SK-N-SH (cell line): ENCODE measurements at regions not wholly inside any gene's neighbourhood (a gene's known extent, or its start where the extent isn't known, plus 50 kb on each side); places are given as distances from the start of the nearest gene placed in this dataset.

Source experiments
- CTCF ChIA-PET: fragments of 300-600, 350-600 bp; formaldehyde crosslinking; extraction: SDS; loops from one replicate; lab custom pipeline; 2021; lab: Yijun Ruan, JAX
- POLR2A ChIA-PET: fragments of 350-600 bp; sonication (Branson Sonifier 250); formaldehyde crosslinking; extraction: SDS; loops from one replicate; lab custom pipeline; 2020; ENCODE audit warnings: antibody characterized with exemption, inconsistent platforms; lab: Yijun Ruan, JAX
- DNase-seq: peaks from one replicate; pipeline ENCODE4 v3.0.0; 2012
- H2AFZ ChIP-seq: fragments of 200-600 bp; sonication (generic); 2 replicates; pipeline ENCODE4 v1.8.1; 2016; ENCODE audit warnings: antibody characterized with exemption, mild to moderate bottlenecking, low read depth
- H3F3A ChIP-seq: fragments of 200-600 bp; sonication (generic); replicated peaks from 2 replicates; pipeline ENCODE3; 2016; ENCODE audit warnings: antibody characterized with exemption, mild to moderate bottlenecking; ENCODE audit not compliant: insufficient read depth
- H3K27ac ChIP-seq, 2 experiments: fragments of 200-500 bp in 1 of 2; fragments of 200-600 bp in 1 of 2; sonication (Bioruptor generic) in 1 of 2; sonication (generic), shearing (Covaris generic) in 1 of 2; 2 replicates each; pipeline versions ENCODE4 v1.5.1 to v1.6.1; 2014 to 2016; ENCODE audit warnings: low read depth in 2 of 2, inconsistent platforms in 1 of 2, low read length in 1 of 2, mild to moderate bottlenecking in 1 of 2, mixed read lengths in 1 of 2
- H3K27me3 ChIP-seq: fragments of 200-600 bp; sonication (generic), shearing (Covaris generic); 2 replicates; pipeline ENCODE4 v1.6.1; 2016; ENCODE audit warnings: mixed run types; ENCODE audit not compliant: insufficient read depth
- H3K36me3 ChIP-seq, 2 experiments: fragments of 200-500 bp in 1 of 2; fragments of 200-600 bp in 1 of 2; sonication (Bioruptor generic) in 1 of 2; sonication (generic) in 1 of 2; replicated peaks in 1 of 2; 2 replicates each; pipeline versions ENCODE3 to v1.5.1; 2014 to 2016; ENCODE audit warnings: low read length in 1 of 2, mild to moderate bottlenecking in 1 of 2; ENCODE audit not compliant: insufficient read depth in 2 of 2, control insufficient read depth in 1 of 2
- H3K4me1 ChIP-seq, 2 experiments: fragments of 200-500 bp in 1 of 2; fragments of 200-600 bp in 1 of 2; sonication (Bioruptor generic) in 1 of 2; sonication (generic), shearing (Covaris generic) in 1 of 2; 2 replicates each; pipeline versions ENCODE4 v1.5.1 to v1.6.1; 2014 to 2016; ENCODE audit warnings: low read depth in 1 of 2, low read length in 1 of 2, mixed run types in 1 of 2; ENCODE audit not compliant: insufficient read depth in 2 of 2, control insufficient read depth in 1 of 2
- H3K4me2 ChIP-seq: fragments of 200-600 bp; sonication (generic), shearing (Covaris generic); 2 replicates; pipeline ENCODE4 v1.6.1; 2017; ENCODE audit warnings: mixed run types
- H3K4me3 ChIP-seq, 2 experiments: fragments of 200-500 bp in 1 of 2; fragments of 200-600 bp in 1 of 2; sonication (Bioruptor generic) in 1 of 2; sonication (generic), shearing (Covaris generic) in 1 of 2; 2 replicates each; pipeline versions ENCODE4 v1.5.1 to v1.8.1; 2014 to 2016; ENCODE audit warnings: low read depth in 2 of 2, inconsistent platforms in 1 of 2, low read length in 1 of 2, mild to moderate bottlenecking in 1 of 2, mixed read lengths in 1 of 2, moderate library complexity in 1 of 2
- H3K79me2 ChIP-seq: fragments of 200-600 bp; sonication (generic); 2 replicates; pipeline ENCODE4 v1.8.1; 2017; ENCODE audit warnings: mild to moderate bottlenecking; ENCODE audit not compliant: insufficient read depth
- H3K9ac ChIP-seq: fragments of 200-600 bp; sonication (generic); 2 replicates; pipeline ENCODE4 v1.6.1; 2017; ENCODE audit warnings: mixed run types
- H3K9me2 ChIP-seq: fragments of 200-600 bp; sonication (generic); 2 replicates; pipeline ENCODE4 v1.6.1; 2017; ENCODE audit warnings: mixed run types
- H3K9me3 ChIP-seq: fragments of 200-600 bp; sonication (generic); 2 replicates; pipeline ENCODE4 v1.6.1; 2017; ENCODE audit warnings: mixed run types, mild to moderate bottlenecking, moderate library complexity
- H4K20me1 ChIP-seq: fragments of 200-600 bp; sonication (generic); 2 replicates; pipeline ENCODE4 v1.6.1; 2017; ENCODE audit warnings: mild to moderate bottlenecking, mixed run types; ENCODE audit not compliant: insufficient read depth
- ELF1 ChIP-seq: IDR thresholded peaks from 2 replicates; pipeline ENCODE4 v1.4.0; 2012
- EP300 ChIP-seq, 2 experiments: IDR thresholded peaks; 2 replicates each; pipeline versions ENCODE4 v1.4.0 to v1.6.1; 2012; ENCODE audit warnings: borderline replicate concordance in 1 of 2, low read depth in 1 of 2, low read length in 1 of 2
- GABPA ChIP-seq: IDR thresholded peaks from 2 replicates; pipeline ENCODE4 v1.4.0; 2012; ENCODE audit warnings: low read depth, mild to moderate bottlenecking
- JUND ChIP-seq: IDR thresholded peaks from 2 replicates; pipeline ENCODE4 v1.4.0; 2012
- MAX ChIP-seq: IDR thresholded peaks from 2 replicates; pipeline ENCODE4 v1.4.0; 2012; ENCODE audit warnings: low read depth
- MEF2A ChIP-seq: IDR thresholded peaks from 2 replicates; pipeline ENCODE4 v1.4.0; 2012; ENCODE audit warnings: low read depth, borderline replicate concordance
- POLR2AphosphoS5 ChIP-seq: IDR thresholded peaks from 2 replicates; pipeline ENCODE4 v1.6.1; 2012; ENCODE audit warnings: low read depth, low read length
- RAD21 ChIP-seq: IDR thresholded peaks from 2 replicates; pipeline ENCODE4 v1.6.1; 2012; ENCODE audit warnings: mild to moderate bottlenecking, low read length
- RFX5 ChIP-seq: IDR thresholded peaks from 2 replicates; pipeline ENCODE4 v1.6.1; 2012; ENCODE audit warnings: mild to moderate bottlenecking, improper control_type of control experiment, low read length
- TAF1 ChIP-seq: IDR thresholded peaks from 2 replicates; pipeline ENCODE4 v1.6.1; 2012; ENCODE audit warnings: low read depth, mild to moderate bottlenecking, low read length, moderate library complexity, borderline replicate concordance
- TCF12 ChIP-seq: IDR thresholded peaks from 2 replicates; pipeline ENCODE4 v1.4.0; 2012
- TEAD4 ChIP-seq: IDR thresholded peaks from 2 replicates; pipeline ENCODE4 v1.4.0; 2012; ENCODE audit warnings: mild to moderate bottlenecking, borderline replicate concordance; ENCODE audit not compliant: insufficient read depth
- YY1 ChIP-seq: IDR thresholded peaks from 2 replicates; pipeline ENCODE4 v1.4.0; 2012; ENCODE audit warnings: low read depth, mild to moderate bottlenecking
- WGBS: methylation state at CpG from one replicate; pipeline ENCODE4 v1.1.6; 2017; ENCODE audit warnings: low lambda C conversion rate; 5-methylcytosine and 5-hydroxymethylcytosine counted together
- TF ChIP-seq, protein P1 (sequence below): fragments of 150-350 bp; IDR thresholded peaks from 2 replicates; pipeline ENCODE4 v1.6.1; 2016; ENCODE audit warnings: mild to moderate bottlenecking, low read depth, low read length
- TF ChIP-seq, protein P2 (sequence below): fragments of 150-350 bp; IDR thresholded peaks from 2 replicates; pipeline ENCODE4 v1.6.1; 2017; ENCODE audit warnings: antibody characterized with exemption, low read length, low read depth, borderline replicate concordance

- TF ChIP-seq MAX = no peak
- no peak for TF ChIP-seq TAF1
- no peak for TF ChIP-seq GABPA
- TF ChIP-seq, protein P1, sequence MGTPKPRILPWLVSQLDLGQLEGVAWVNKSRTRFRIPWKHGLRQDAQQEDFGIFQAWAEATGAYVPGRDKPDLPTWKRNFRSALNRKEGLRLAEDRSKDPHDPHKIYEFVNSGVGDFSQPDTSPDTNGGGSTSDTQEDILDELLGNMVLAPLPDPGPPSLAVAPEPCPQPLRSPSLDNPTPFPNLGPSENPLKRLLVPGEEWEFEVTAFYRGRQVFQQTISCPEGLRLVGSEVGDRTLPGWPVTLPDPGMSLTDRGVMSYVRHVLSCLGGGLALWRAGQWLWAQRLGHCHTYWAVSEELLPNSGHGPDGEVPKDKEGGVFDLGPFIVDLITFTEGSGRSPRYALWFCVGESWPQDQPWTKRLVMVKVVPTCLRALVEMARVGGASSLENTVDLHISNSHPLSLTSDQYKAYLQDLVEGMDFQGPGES = no peak
- no peak for TF ChIP-seq EP300 (IDR thresholded peaks at IDR 0.05; ENCODE audit: borderline replicate concordance in 1 of 2, low read depth in 1 of 2, low read length in 1 of 2)
- no peak for TF ChIP-seq JUND
- TF ChIP-seq RFX5 = no peak
- TF ChIP-seq TCF12 = no peak
- no peak for TF ChIP-seq ELF1
- TF ChIP-seq POLR2AphosphoS5 = no peak
- TF ChIP-seq, protein P2, sequence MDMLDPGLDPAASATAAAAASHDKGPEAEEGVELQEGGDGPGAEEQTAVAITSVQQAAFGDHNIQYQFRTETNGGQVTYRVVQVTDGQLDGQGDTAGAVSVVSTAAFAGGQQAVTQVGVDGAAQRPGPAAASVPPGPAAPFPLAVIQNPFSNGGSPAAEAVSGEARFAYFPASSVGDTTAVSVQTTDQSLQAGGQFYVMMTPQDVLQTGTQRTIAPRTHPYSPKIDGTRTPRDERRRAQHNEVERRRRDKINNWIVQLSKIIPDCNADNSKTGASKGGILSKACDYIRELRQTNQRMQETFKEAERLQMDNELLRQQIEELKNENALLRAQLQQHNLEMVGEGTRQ = no peak
- TF ChIP-seq TEAD4 = no peak
- TF ChIP-seq MEF2A = no peak
- TF ChIP-seq, all 33 proteins: peak for 0
Observed at GRCh38 chr4:165720411-165721082, 152.5 kb upstream of the TLL1 start (continued).

DNA sequence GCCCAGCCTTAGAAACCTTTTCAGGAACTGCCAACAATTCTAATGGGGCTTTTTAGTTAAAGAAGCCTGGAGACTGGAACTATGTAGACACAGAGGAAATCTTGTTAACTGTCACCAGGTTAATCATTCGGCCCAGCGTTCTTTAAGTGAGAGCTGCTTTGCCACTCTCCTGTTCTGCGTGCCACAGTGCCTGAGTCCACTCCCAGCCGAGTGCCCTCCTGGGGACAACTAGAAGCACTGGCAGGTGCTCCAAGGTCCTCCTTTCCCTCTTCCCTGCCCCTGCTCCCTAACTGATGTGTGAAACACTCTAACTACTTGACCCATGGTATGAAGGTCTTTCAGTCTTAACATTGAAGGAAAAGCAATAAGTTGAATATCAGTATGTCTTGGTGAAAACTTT is 151.2 kb upstream of the TLL1 start:
- H3K4me1 ChIP-seq = no peaks in the 10 kb centered on the region
- CTCF ChIA-PET = no interaction called here
- H3F3A ChIP-seq = no peaks in the 10 kb centered on the region
- TF ChIP-seq TEAD4 = no peak
- TF ChIP-seq MEF2A = no peak
- TF ChIP-seq JUND = no peak
- TF ChIP-seq, protein P2 = no peak
- TF ChIP-seq GABPA = no peak
- no peak for TF ChIP-seq RAD21
- TF ChIP-seq YY1 = no peak
- H3K79me2 ChIP-seq = no peaks in the 10 kb centered on the region
- no peaks in the 10 kb centered on the region for H3K27me3 ChIP-seq
- no peak for DNase-seq
- no peaks in the 10 kb centered on the region for H3K9me3 ChIP-seq
- H3K27ac ChIP-seq = no peak overlapping the region
- no peaks in the 10 kb centered on the region for H3K9me2 ChIP-seq
- no peaks in the 10 kb centered on the region for H3K36me3 ChIP-seq
- no peak overlapping the region for H3K4me2 ChIP-seq
- no peak overlapping the region for H2AFZ ChIP-seq
- no peak overlapping the region for H3K9ac ChIP-seq
- H4K20me1 ChIP-seq = no peaks in the 10 kb centered on the region
- POLR2A ChIA-PET = no interaction called here
- 51% methylated on average over 4 of the region's 4 CpGs for WGBS
- H3K4me3 ChIP-seq = no peak overlapping the region
